HG03196 (cell line): ENCODE measurements at regions not wholly inside any gene's neighbourhood (a gene's known extent, or its start where the extent isn't known, plus 50 kb on each side); places are given as distances from the start of the nearest gene placed in this dataset.
"Not testable (repeated sequence)": the region's sequence is repeated elsewhere in the genome, so short reads cannot be mapped to it uniquely, and the experiment has no call there.

Source experiments
- ATAC-seq: cut with Tn5 transposase; IDR thresholded peaks from one replicate; pipeline ENCODE4 v1.9.1; 2021; ENCODE audit not compliant: unreplicated experiment

DNA sequence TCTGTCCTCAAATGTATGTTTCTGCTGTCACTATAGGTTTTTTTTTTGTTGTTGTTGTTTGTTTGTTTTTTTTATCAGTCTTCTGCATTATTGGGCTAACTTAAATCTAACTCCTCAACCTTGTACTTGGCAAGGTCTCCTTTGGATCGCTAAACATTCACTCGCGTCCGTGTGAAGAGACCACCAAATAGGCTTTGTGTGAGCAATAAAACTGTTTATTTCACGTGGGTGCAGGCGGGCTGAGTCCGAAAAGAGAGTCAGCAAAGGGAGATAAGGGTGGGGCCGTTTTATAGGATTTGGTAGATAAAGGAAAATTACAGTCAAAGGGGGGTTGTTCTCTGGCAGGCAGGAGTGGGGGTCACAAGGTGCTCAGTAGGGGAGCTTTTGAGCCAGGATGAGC is 845.6 kb upstream of the ANO3 start:
- ATAC-seq = not testable (repeated sequence)

DNA sequence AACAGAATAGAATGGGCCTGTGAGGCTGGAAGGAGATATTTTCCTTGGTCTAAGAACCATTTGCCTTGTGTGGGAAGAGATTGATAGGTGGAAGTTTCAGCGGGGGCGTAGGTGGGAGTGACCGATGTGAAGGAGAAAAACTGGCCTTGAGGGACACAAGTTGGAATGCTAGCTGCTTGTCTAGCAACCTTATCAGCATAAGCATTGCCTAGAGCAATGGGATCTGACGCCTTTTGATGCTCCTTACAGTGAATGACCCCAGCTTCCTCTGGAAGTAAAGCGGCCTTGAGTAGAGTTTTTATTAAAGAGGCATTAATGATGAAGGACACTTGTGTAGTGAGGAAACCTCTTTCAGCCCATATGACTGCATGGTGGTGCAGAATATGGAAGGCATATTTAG is 843.8 kb upstream of the ANO3 start:
- not testable (repeated sequence) for ATAC-seq

DNA sequence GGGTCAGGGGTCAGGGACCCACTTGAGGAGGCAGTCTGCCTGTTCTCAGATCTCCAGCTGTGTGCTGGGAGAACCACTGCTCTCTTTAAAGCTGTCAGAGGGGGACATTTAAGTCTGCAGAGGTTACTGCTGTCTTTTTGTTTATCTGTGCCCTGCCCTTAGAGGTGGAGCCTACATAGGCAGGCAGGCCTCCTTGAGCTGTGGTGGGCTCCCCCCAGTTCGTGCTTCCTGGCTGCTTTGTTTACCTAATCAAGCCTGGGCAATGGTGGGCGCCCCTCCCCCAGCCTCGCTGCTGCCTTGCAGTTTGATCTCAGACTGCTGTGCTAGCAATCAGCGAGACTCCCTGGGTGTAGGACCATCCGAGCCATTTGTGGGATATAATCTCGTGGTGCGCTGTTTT is 830.5 kb upstream of the ANO3 start:
- not testable (repeated sequence) for ATAC-seq

DNA sequence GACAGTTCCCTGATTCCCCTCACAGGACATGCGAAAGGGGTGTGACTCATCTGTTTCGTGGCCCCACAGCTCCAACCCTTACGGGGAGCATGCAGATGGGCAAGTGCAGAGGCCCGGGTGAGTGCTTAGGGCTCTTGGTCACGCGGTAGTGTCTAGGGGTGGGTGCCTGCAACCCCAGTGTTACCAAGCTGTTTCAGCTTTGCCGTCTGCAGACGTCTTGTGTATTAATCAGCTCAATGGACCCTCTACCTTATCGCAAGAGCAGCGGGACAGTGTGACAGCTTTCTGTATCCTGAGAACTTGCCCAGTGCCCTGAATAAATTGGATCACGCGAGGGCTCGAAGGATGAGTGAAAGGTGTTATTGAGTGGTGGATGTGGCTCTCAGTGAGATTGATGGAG is 816.4 kb upstream of the ANO3 start:
- ATAC-seq = no peak

DNA sequence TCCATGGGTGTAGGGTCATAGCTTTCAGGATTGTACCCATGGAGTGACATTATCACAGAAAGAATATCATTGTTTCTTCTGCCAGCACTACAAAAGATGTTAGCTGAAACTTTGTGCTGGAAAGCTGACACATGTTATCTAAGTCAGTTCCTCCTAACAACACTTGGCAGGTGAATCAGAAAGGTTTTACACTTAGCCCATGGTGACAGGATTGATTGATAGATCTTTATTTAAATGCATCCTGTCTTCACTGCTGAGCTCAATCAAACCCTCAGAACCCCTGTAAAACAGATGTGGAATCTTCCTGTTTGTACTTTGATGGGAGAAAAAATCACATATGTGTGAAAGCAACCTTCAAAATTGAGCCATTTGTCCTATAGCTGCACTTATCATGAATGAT is 811.5 kb upstream of the ANO3 start:
- ATAC-seq = no peak

DNA sequence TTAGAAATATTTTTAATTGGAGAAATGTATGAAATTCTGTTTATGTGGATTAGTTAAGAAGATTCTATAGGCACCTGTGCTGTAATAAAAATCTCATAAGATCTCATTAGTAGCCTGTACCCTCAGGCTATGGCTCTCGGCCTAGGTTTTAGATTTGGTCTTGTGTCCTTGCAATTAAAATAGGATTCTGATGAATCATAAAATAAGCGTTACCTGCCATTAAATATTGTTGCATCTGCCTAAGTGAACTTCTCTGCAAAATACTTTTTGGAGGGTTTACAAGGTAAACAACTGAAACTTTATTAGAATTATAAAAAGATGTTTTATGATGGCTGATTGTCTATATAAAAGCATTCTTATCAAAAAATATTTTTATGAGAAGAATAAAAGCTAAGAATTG is 804.1 kb upstream of the ANO3 start:
- ATAC-seq = no peak

DNA sequence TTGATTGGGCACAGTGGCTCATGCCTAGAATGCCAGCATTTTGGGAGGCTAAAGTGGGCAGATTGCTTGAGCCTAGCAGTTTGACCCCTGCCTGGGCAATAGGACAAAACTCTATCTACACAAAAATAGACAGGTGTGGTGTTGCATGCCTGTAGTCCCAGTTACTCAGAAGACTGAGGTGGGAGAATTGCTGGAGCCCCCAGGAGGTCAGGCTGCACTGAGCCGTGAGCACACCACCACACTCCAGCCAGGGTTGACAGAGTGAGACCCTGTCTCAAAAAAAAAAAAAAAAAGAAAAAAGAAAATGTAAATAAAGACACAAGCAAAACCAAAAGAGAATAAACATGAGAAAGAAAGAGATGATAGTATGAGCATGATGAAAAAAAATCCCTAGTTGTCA is 802.4 kb upstream of the ANO3 start:
- no peak for ATAC-seq

DNA sequence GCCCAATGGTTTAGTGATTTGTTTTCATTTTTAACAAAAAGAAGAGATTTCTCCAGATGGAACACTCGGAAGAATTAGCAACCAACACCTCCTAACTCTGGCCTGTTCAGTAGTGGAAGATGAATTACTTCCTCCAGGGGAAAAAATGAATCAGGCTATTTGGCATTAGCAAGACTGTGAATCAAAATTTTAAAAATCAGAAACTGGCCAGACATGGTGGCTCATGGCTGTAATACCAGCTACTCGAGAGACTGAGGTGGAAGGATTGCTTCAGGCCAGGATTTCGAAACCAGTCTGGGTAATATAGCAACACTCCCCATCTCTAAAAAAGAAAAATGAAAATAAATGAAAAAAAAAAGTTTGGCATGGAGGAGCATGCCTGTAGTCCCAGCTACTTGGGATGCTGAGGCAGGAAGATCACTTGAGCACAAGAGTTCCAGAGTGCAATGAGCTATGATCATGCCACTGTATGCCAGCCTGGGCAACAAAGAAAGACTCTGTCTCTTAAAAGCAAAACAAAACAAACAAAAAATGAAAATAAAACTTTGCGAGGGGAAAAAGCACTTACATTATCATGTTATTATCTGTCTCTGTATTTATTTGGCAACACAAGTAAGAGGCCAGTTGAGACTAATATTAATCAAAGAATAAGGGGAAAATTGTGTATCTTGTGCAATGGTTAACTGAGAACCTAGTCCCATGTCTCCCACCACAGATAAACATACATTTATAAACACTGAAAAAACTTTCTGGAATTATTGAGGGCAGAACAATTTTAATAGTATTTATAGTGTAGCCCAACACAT is 796.3 kb upstream of the ANO3 start:
- ATAC-seq = no peak

DNA sequence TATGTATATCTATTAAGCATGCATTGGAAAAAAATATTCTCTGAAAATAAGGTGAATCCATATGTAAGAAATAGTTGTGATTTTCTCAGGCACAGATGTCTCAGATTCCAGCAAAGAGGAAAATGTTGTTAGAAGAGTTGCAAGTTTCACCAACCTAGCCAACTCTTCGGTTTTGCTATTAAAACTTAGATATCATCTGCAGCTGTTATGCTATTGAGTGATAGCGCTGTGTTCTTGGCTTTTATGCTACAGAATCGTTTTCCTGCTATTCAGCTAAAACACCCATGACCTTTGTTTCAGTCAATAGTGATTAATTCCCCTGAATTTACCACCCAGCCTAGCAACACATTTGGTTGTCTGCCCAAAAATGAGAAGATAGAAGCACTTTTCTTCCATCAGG is 795.6 kb upstream of the ANO3 start:
- no peak for ATAC-seq

DNA sequence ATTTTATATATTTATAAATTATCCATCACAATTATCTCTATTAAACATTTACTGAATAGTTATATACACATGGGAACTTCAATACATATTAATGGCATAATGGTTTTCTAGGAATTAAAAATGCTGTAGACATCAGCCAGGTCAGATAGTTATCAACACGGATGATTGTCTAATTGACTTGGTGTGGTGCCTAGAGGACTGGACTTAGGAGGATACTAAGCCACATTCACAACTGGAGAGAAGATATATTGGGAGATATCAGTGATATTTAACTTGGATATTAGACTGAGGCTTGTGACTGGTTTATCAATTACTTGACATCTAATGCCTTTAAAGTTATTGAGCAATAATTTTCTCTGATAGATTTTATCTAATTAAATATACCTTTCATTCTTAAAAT is 794.5 kb upstream of the ANO3 start:
- ATAC-seq = no peak

DNA sequence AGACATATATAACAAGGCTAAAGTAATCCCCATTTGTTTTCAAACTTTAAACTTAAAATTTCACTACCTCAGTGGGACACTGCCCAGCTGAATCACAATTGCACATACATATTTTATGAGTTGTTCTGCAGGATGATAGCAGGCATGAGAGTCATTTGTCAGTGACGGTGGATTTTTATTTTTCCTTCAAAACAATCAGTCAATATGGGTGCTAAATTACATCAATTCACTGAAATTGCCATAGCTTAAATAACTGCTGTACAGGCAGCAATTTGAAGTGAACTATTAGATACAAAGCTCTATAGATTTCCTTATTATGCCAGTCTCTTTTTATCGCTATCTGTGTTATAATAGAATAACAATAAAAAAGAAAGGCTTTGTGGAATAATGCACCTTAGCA is 784.6 kb upstream of the ANO3 start:
- ATAC-seq = no peak

DNA sequence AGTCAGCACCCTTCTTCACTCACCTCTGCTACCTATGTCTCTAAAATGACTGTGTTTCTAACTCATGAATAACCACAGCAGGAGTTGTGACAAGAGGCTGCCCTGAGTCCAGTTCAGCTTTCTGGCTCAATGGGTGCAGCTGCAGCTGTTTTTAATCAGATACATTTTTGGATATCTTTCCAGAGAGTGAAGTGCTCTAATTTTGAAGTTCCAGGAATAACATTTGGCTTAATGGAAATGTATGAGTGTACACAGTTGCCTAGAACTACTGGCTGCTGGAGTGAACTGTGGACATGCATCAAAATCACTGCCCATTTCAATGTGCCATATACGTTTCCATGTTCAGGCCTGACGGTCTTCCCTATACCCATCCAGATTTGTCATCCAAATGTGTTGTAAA is 769.5 kb upstream of the ANO3 start:
- no peak for ATAC-seq

DNA sequence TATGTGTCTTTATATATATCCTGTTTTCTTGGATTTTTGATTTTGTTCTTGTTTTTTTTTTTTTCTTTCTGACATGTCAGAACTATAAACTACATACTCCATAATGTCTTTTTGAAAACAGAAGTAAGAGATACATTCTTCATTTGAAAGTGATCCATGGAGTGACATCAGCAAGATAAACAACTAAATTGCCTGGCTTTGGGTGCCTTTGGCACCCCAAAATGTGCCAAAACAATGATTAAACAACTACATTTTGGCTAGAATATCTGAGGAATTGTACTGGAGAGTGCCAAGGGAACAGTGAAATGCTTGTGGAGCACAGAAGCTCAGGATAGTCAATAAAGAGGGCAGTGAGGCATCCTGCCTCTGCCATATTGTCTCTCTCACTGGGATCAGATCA is 766.1 kb upstream of the ANO3 start:
- no peak for ATAC-seq

DNA sequence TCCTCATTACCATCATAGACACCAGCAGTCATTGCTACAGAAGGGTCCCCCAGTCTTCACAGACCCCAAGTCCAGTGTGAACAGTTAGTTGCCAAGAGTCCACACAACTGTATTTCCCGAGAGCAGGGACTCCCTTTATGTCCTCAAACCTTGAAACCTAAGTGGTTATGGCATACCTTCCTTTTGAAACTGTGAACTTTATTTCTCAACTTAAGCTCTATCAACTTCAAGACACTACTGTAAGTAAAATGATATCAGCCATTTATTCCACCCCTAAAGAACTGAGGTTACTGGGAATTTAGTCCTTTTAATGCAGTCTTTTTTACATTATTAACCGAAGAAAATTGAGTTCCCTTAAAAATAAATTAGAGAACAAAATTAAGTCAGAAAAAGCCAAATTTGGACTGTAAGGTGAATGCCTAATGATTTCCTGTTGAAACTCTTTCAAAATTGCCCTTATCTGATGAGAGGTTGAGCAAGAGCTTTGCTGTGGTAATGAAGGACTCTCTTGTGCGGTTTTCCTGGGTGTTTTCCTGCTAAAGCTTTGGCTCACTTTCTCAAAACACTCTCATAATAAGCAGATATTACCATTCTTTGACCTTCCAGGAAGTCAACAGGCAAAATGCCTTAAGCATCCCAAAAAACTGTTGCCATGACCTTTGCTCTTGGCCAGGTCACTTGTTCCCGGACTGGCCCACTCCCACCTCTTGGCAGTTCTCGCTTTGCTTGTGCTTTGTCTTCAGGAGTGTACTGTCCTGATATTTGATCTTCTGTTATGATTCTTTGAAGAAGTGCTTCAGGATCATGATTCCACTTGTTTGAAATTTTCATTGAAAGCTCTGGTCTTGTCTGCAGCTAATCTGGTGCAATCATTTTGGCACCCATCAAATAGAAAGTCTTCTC is 765.4 kb upstream of the ANO3 start:
- no peak for ATAC-seq

DNA sequence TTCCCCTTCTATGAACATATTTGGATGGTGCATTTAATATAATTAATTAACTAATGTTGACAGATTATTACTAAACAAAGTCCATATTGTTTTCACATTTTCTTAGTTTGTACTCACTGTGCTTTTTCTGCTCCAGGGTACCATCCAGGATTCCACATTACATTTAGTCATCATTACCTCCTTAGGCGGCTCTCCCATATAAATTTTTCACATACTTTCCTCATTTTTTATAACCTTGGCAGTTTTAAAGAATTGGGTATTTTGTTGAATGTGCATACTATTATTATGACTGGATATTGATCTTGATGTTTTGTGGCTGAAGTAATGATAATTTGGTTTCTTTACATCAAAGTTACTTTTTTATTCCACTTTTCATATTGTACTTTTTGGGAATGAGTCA is 755.6 kb upstream of the ANO3 start:
- no peak for ATAC-seq

DNA sequence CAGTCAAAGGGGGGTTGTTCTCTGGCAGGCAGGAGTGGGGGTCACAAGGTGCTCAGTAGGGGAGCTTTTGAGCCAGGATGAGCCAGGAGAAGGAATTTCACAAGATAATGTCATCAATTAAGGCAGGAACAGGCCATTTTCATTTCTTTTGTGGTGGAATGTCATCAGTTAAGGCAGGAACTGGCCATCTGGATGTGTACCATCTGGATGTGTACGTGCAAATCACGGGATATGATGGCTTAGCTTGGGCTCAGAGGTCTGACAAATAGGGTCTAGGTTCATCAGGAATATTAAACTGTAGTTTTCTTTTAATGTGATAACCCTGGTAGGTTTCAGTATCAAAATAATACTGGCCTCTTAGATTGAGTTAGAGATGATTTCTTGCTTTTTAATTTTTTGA is 752.4 kb upstream of the ANO3 start:
- not testable (repeated sequence) for ATAC-seq

DNA sequence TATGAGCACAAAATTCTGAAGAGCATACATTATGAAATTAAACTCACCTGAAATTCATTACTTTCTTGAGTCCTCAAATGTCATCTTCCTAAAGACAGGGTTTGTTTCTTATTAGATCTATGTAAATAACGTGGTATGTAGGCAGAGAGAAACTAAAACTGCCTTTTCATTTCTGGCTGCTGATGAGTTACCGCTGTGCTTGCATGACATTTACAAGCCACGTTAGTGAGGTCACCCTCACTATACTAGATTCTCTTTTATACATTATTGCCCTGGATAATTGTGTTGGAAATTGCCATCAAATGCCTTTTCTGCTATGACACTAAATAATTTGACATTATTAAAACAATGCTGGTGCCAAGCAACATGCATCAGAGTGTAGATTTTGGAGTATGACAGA is 748.3 kb upstream of the ANO3 start:
- no peak for ATAC-seq

DNA sequence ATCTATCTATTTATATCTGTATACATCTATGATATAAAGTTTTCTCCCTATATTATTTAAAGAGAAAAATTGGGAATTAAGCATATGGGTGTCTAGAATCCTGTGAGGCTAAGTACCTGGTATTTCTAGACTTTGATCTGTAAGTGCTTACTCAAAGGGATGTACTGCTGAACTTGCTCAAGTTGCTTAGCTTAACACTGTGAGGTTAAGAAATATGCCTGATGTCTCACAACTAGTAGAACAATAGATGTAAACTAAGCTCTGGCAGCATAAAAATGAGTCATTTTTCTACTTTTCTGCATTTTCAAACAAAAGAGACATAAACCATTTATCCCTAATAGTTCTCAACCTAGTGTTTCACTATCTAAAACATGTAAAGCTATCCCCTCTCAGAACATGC is 744.4 kb upstream of the ANO3 start:
- no peak for ATAC-seq

DNA sequence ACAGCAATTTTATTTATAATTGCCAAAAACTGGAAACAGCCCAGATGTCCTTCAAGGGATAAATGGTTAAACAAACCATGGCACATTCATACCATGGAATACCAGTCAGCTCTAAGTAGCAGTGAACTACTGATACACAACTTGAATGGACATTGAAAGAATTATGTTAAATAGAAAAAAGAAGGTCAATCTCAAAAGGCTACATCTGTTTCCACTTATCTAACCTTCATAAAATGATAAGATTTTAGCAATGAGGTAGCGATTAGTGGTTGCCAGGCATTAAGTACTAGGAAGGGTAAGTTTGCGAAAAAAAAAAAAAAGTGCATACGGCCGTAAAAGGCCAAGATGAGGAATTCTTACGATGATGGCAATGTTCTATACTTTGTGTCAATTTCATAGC is 738.7 kb upstream of the ANO3 start:
- no peak for ATAC-seq

DNA sequence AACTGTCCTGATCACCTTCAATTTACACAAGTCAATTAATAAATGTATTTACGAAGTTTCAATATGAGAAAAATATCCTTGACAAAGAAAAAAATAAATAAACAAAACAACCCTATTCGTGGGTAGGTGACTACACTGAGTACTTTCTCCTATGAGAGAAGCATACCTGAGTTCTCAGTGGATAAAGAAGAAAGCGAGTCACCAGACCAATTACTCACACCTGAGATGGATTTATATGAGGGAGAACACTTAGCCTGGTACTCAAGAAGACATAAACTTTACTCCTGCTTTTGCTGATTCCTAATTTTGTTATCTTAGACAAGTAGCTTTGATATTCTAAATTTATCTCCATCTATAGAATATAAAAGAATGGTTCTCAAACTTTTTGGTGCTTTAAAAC is 735.2 kb upstream of the ANO3 start:
- ATAC-seq = no peak

DNA sequence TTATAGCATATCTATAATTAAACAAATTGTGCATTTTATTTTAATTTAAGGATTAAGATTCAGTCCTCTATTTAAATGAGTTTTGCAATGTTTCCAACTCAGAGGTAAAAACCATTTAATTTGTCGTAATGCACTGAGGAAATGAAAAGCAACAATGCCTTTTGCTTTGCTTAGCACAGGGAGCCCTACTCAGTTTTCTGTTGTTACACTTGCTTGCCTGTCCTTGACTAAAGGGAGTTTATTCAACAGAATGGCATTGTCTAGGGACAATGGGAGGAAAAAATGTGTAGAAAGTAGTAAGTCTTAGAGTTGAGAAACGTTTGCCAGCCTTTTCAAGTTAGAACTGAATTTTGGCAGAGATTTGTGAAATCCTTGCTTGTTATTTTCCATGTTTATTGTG is 734.2 kb upstream of the ANO3 start:
- ATAC-seq = no peak

DNA sequence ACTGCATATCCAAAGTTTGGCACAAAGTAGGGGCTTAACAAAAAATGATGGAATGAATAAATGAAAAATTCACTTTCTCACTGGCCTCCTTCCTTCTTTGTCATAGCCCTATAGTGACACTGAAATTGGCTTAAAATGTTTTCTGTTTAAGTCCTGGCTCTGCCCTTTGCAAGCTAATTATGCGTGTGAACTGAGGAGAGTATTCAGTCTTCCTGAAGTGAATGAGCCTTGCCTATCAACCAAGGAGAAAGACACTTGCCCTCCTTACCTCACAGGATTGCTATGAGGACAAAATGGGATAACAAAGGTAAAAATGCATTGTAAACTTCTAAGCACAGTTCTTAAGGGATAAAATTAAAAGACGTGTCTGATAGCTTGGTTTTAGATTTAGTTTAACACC is 729.8 kb upstream of the ANO3 start:
- ATAC-seq = no peak
